Suprapubic skin (tissue), 4 donors: ENCODE measurements at regions not wholly inside any gene's neighbourhood (a gene's known extent, or its start where the extent isn't known, plus 50 kb on each side); places are given as distances from the start of the nearest gene placed in this dataset.

Experiments
- DNase-seq, 2 donors: peaks; one replicate each; pipeline ENCODE4 v3.0.0-alpha.2; 2019; ENCODE audit warnings: low spot score in 2 of 2
- H3K27ac ChIP-seq: fragments of 200-600 bp; sonication (generic); one replicate; pipeline ENCODE4 v1.5.1; 2019
- H3K27me3 ChIP-seq: fragments of 200-600 bp; sonication (generic); one replicate; pipeline ENCODE4 v1.5.1; 2019
- H3K36me3 ChIP-seq: fragments of 200-600 bp; sonication (generic); one replicate; pipeline ENCODE4 v1.5.1; 2019
- H3K4me1 ChIP-seq: fragments of 200-600 bp; sonication (generic); one replicate; pipeline ENCODE4 v1.5.1; 2019
- H3K4me3 ChIP-seq: fragments of 200-600 bp; sonication (generic); one replicate; pipeline ENCODE4 v1.5.1; 2019; ENCODE audit warnings: mild to moderate bottlenecking
- H3K9me3 ChIP-seq: fragments of 200-600 bp; sonication (generic); one replicate; pipeline ENCODE4 v1.5.1; 2019
- CTCF ChIP-seq, 2 donors: fragments of 200-600 bp in 1 of 2; fragments of 450-650 bp in 1 of 2; sonication (generic) in 1 of 2; IDR thresholded peaks; one replicate each; pipeline ENCODE4 v1.5.1; 2016 to 2019; ENCODE audit warnings: antibody characterized with exemption in 2 of 2, mild to moderate bottlenecking in 1 of 2, moderate library complexity in 1 of 2
- EP300 ChIP-seq: sonication (generic); formaldehyde crosslinking; IDR thresholded peaks from one replicate; pipeline ENCODE4 v1.6.1; 2017; ENCODE audit warnings: antibody characterized with exemption
- POLR2A ChIP-seq, 2 donors: fragments of 450-650 bp; IDR thresholded peaks; one replicate each; pipeline ENCODE4 v1.6.1; 2017; ENCODE audit warnings: antibody characterized with exemption in 2 of 2, mild to moderate bottlenecking in 2 of 2, moderate library complexity in 2 of 2
- POLR2AphosphoS5 ChIP-seq, 3 donors: sonication (generic); formaldehyde crosslinking; IDR thresholded peaks; one replicate each; pipeline ENCODE4 v1.6.1; 2017; ENCODE audit warnings: antibody characterized with exemption in 3 of 3
- WGBS: methylation state at CpG from one replicate; pipeline ENCODE4 v1.1.5; 2018; 5-methylcytosine and 5-hydroxymethylcytosine counted together

GRCh38 chr5:167713896-167714295 is 577.5 kb upstream of the WWC1 start:
- TF ChIP-seq EP300 (no peak), POLR2A (IDR thresholded peaks at IDR 0.05) (no peak), CTCF (IDR thresholded peaks at IDR 0.05) (no peak), POLR2AphosphoS5 (IDR thresholded peaks at IDR 0.05) (no peak)
- H3K27ac ChIP-seq, result no peak overlapping the region
- no peaks in the 10 kb centered on the region for H3K36me3 ChIP-seq
- no peak overlapping the region for H3K4me3 ChIP-seq
- no peaks in the 10 kb centered on the region for H3K9me3 ChIP-seq
- H3K4me1 ChIP-seq, result no peaks in the 10 kb centered on the region
- 90% methylated on average over 1 of the region's 1 CpG for WGBS
- no peak for DNase-seq
- no peaks in the 10 kb centered on the region for H3K27me3 ChIP-seq

GRCh38 chr5:167716126-167716775 is 575.2 kb upstream of the WWC1 start:
- WGBS, result 79% methylated on average over 6 of the region's 6 CpGs
- no peak for DNase-seq
- Histone ChIP-seq H3K36me3 (no peaks in the 10 kb centered on the region), H3K9me3 (no peaks in the 10 kb centered on the region), H3K4me3 (no peak overlapping the region), H3K4me1 (no peaks in the 10 kb centered on the region), H3K27me3 (no peaks in the 10 kb centered on the region), H3K27ac (no peak overlapping the region)
- no peak for TF ChIP-seq POLR2A (IDR thresholded peaks at IDR 0.05)
- no peak for TF ChIP-seq CTCF (IDR thresholded peaks at IDR 0.05)
- TF ChIP-seq EP300, result no peak
- no peak for TF ChIP-seq POLR2AphosphoS5 (IDR thresholded peaks at IDR 0.05)

GRCh38 chr5:167720259-167720658 is 571.2 kb upstream of the WWC1 start:
- Histone ChIP-seq H3K27me3 (no peaks in the 10 kb centered on the region), H3K36me3 (no peaks in the 10 kb centered on the region), H3K27ac (no peak overlapping the region), H3K4me3 (no peak overlapping the region), H3K4me1 (peaks cover 7% of the 10 kb centered on the region), H3K9me3 (no peaks in the 10 kb centered on the region)
- 71% methylated on average over 3 of the region's 3 CpGs for WGBS
- DNase-seq, result no peak
- TF ChIP-seq POLR2AphosphoS5 (IDR thresholded peaks at IDR 0.05), result no peak
- TF ChIP-seq POLR2A (IDR thresholded peaks at IDR 0.05), result no peak
- TF ChIP-seq CTCF (IDR thresholded peaks at IDR 0.05), result no peak
- no peak for TF ChIP-seq EP300

GRCh38 chr5:167720676-167721260 is 570.7 kb upstream of the WWC1 start:
- Histone ChIP-seq H3K27me3 (no peaks in the 10 kb centered on the region), H3K4me1 (peaks cover 7% of the 10 kb centered on the region), H3K36me3 (no peaks in the 10 kb centered on the region), H3K4me3 (no peak overlapping the region), H3K27ac (no peak overlapping the region), H3K9me3 (no peaks in the 10 kb centered on the region)
- TF ChIP-seq POLR2AphosphoS5 (IDR thresholded peaks at IDR 0.05), result no peak
- no peak for TF ChIP-seq POLR2A (IDR thresholded peaks at IDR 0.05)
- TF ChIP-seq EP300, result no peak
- TF ChIP-seq CTCF (IDR thresholded peaks at IDR 0.05), result no peak
- 56% methylated on average over 5 of the region's 5 CpGs for WGBS
- no peak for DNase-seq

- Histone ChIP-seq H3K36me3 (no peaks in the 10 kb centered on the region), H3K27ac (no peak overlapping the region), H3K4me1 (peaks cover 7% of the 10 kb centered on the region), H3K27me3 (no peaks in the 10 kb centered on the region), H3K9me3 (no peaks in the 10 kb centered on the region), H3K4me3 (no peak overlapping the region)
- no peak for DNase-seq
- TF ChIP-seq EP300, result no peak
- WGBS, result 61% methylated on average over 3 of the region's 3 CpGs
Observed at GRCh38 chr5:167721926-167722440, 569.5 kb upstream of the WWC1 start.
